Renal cortex interstitium (tissue), 11 donors: ENCODE measurements at regions not wholly inside any gene's neighbourhood (a gene's known extent, or its start where the extent isn't known, plus 50 kb on each side); places are given as distances from the start of the nearest gene placed in this dataset.

ENCODE experiments used
- DNase-seq, 11 donors: peaks; one replicate each; pipeline ENCODE4 v3.0.0-alpha.2; 2013; ENCODE audit warnings: low read depth in 9 of 11, low spot score in 4 of 11; ENCODE audit errors: extremely low read depth in 1 of 11

GRCh38 chr4:62288808-62289541, 1088.8 kb downstream of the ADGRL3 start:
- no peak for DNase-seq

DNA sequence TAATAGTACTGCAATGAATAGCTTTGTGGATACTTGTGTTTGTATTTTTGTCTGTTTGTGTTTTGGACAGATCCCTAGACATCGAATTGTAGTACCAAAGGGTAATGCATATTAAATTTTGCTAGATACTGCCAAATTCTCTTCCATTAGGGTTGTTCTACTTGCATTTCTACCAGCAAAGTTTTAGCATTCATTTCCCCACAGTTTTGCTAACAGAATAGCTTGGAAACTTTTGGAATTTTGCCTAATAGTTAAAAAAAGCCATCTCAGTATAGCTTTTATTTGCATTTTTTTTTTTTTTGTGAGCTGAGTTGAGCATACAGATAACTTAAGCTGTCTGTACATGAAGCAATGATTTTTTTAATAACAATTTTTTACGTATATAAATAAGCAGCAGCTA, 1084.9 kb downstream of the ADGRL3 start:
- DNase-seq: no peak

DNA sequence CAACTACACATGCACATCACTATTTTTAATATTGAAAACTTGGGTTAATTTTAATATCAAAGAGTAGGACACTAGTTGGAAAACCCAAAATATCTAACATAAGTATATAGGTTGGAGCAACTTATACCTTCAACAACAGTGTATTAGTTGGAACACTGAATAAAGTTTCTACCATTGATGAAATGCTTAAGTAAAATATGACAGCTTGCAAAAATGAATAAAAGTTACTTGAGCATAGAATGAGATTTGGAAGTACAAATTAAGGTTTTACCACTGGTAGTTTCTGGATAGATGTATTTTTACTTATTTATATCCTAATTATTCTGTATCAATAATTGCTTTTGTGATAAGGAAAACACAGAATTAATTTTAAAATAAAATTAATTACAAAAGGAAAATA, 1079.6 kb downstream of the ADGRL3 start:
- no peak for DNase-seq

DNA sequence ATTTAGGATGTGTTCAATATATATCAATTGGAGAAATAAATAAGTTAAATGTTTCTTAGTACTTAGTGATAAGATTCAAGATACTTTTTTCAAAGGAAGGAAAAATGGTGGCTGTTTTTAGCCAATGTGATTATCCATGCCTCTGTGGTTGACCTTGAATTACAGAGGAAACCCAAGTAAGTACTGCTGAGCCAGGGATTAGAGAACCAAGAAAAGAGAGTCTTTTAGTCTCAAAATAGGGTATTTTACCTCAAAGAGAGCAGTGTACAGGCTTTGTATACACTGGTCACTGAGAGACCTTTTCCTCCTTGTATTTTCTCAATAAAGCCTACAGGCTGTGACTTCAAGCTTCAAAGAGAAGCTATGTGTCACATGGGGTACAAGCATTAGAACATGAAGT, 1075.3 kb downstream of the ADGRL3 start:
- DNase-seq: no peak

DNA sequence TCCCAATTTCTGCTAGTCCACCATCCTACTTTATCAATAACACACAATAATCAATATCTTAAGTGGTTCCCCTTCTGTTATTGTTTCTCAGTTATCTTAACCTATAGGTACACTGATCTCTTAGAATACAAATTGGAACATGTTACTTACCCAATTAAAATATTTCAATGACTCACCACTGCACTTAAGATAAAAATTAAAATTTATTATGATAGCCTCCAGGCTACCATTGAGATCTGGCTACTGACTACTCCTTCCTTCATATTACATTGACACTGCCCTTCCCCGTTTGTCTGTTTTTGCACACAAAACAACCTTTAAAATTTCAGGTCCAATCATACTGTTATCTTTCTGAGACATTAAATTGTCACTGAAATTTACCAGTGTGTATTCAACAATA, 1074.7 kb downstream of the ADGRL3 start:
- DNase-seq: no peak

DNA sequence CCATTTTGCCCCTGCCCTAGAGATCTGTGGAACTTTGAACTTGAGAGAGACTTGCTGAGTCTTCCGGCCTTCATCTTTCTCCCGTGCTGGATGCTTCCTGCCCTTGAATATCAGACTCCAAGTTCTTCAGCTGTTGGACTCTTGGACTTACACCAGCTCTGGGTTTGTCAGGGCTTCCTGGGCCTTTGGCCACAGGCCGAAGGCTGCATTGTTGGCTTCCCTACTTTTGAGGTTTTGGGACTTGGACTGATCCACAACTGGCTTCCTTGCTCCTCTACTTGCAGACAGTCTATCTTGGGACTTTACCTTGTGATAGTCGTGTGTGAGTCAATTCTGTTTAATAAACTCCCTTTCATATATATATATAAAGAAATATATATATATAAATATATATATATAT, 1071.0 kb downstream of the ADGRL3 start:
- DNase-seq: no peak

GRCh38 chr4:62269918-62270317, 1069.8 kb downstream of the ADGRL3 start:
- no peak for DNase-seq

- no peak for DNase-seq
These were observed 1063.3 kb downstream of the ADGRL3 start for GRCh38 chr4:62263454-62263853.

- DNase-seq: no peak
These were observed 1062.5 kb downstream of the ADGRL3 start for GRCh38 chr4:62262676-62263075.

DNA sequence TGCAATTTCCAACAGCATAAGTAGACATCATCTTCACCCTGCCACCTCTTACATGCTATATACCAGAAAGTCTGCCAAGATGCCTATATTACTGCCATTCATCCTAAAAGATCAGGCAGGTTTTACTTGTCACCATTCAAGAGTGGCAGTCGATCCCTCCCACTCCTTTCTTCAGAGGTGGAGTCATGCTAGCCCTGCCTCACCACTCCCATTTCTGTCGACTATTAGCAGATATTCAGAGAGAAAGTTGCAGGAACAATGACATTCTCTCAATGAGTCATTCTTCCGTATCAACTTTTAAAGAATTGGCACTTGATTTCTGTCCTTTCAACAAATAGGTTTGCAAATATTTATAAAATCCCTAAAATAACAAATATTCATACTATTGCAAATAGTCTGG, 1060.1 kb downstream of the ADGRL3 start:
- no peak for DNase-seq

DNA sequence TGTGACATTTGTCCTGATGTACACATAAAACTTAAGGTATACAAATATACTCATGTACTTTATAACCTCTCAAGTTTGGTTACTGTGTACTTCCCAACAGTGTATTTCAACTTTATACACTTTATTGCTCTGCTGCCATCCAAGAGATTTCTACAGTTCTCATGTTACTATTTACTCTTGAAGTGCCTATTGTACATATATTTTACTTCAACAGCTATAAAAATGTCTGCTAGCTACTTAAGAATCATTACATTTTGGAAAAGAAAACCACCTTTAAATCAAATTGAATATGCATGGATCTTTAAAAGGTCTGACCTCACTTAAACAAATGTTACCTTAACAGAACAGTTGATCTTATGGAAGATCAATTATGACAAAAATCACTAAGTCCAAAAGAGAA, 1056.4 kb downstream of the ADGRL3 start:
- peak in 2 of 11 donors; percentile 18 to 23 for DNase-seq

DNA sequence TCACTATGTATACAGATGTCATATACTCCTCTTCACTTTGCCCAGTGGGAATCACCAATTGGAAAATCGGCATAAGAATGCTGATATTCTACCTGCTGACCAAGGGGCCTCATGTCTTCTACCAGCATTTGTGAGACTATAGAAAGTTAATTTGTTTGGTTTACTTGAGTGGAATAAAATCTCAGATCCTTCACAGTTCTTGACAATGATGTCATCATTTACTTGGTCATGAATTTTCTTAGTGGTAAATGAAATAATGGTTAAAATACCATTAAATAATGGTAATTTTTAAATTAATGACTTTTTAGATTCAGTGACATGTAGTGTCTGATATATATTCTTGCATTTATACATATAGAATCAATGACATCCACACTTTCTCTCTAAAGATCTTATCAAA, 1052.6 kb downstream of the ADGRL3 start:
- no peak for DNase-seq

DNA sequence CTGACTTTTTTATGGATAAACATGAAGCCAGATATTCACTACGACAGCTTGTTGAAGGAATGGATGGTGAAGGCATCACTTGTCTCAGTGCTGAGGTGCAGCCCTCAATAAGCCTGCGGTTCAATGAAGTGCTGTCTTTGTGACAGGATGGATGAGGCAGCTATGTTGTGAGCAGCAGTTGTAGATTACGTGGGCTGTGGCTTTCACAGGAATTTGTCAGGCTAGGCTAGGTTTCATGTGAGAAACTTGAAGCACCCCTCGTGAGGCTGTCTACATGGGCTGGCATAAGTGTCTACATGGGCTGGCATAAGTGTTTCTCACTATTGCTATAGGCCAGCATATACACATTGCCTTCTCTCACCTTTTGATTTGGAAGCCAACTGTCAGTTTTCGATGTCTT, 1050.0 kb downstream of the ADGRL3 start:
- DNase-seq: no peak

- DNase-seq: no peak
These were observed 1043.8 kb downstream of the ADGRL3 start for GRCh38 chr4:62243895-62244294.

DNA sequence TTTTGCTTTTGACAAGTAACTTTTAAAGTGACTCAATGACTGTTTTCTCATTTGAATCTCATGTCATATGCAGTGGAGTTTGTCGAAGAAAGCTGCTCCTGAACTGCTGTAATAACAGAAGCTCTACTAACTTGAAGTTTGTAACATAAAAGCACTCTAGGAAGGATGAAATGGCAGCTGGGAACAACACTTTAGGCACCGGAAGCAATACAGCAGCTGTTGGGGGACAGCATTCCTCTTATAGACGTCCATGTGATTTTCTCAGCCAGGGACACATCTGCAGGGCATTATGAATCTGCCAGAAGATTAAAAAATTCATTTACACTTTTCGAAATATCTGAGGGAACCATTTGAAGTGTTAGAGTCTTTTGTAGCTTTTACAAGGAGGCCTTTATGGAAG, 1035.8 kb downstream of the ADGRL3 start:
- no peak for DNase-seq

DNA sequence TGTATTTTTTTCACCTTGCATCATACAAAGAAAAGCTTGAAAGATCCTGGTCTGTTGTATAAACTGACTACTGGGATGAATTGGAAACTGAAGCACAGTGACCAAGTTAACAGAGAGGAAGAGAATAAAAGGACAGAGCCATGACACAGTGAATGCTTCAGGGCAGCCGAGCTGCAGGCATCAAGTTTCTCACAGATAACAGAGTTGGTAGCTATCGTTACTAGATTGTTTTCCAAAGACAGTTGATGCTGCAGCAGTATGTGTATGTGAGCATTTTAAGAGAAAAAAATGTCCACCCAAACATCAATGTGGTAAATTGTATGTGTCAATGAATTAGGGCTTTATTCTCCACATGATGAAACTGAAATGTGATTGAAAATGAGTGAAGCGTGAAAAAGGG, 1032.7 kb downstream of the ADGRL3 start:
- no peak for DNase-seq

DNA sequence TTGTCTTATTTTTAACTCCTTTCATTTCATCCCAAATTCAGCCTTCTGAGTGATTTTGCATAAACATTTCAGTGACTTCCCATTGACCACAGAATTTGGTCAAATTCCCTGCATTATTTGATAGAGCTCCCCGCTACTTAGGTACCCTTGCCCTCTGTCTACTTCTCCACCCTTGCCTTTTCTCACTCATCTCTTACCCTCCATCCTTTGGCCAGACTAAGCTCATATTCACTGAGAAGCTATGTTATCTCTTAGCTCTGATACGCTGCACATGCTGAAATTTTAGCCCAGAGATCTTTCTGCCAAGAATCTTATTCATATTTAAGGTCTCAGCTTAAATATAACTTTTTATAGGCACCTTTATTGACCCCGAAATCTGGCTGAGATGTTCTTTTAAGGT, 1031.9 kb downstream of the ADGRL3 start:
- no peak for DNase-seq

DNA sequence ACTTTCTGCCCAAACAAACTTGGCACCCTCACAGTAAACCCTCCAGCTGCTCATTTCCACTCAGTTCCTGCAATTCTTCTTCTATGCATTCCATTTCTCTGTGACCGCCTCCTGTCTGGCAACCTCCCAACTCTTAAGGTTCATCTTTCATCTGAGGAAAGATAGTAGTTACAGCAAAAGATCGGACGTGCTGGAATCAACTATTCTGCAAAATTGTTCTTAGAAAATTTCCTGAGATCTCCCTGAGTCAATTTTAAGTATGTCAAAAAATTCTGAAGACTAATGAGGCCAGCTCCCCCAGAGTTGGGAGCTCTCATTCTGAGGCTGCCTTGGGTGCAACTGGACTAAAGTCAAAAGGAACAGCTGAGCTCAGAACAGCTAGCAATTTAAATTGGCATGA, 1026.0 kb downstream of the ADGRL3 start:
- DNase-seq: no peak

DNA sequence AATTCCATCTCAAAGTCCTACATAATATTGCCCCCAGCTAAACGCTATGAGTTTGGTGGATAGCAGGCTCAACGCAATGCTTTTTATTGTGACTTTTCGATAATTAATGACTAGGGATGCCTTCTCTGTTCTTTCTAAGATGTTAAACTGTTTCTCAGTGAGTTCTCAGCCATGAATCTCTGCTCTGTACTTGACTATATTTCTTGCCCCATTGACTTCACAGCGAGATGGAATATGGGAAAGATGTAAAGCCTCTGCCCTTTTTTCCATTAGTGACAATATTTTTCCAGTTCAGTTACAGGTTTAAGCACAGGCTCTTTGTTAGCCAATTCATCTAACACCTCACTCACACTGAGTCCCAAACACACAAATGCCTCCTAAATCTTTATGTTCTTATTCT, 1022.0 kb downstream of the ADGRL3 start:
- DNase-seq: no peak

DNA sequence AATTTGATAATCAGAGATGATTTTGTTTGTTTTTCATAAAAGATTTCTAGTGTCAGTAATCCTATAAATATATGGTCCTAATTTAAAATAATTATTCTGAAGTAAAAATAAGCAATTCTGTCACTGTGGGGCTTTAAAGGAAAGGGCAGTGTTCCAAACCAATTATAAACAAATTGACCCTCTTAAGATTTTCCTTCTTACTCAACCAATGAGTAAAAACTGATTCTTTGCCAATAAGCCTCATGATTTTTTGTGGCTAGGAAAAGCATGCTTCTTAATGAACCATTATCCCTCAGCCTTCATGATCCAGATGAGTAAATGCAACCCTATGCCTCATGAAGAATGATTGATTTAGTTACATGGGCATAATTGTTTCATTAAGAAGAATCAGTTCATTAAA, 1010.4 kb downstream of the ADGRL3 start:
- no peak for DNase-seq

DNA sequence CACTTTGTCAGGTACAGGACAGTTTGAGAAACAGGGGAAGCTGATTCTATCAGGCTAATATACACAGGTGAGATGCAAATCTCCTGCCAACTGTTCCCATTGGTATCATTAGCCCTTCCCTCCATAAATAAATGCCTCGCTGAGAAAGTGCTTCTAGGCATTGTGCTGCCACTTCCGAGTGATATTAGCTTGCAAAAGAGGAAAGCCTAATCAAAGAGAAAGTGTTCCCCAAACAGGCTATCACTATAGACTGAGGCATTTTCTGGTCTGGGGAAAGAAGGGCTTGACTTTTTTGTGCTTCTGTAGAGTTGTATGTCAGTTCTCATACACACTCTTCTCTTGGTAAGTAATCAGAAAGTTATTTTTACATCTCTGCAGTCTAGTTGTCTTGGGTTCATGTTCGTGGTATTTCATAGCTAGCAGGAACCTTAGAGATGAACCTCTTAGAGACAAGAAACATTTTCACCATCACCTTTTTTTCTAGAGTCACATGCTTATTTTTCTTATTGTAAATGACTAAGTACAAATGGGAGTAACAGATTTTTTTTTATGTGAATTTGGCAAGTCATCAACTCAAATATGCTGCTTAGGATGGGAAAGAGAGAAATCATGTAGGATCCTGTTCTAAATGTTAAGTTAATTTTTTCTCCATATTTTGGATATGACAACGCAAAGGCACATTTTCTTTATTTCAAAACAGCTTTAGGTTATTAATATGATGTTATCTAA, 1009.8 kb downstream of the ADGRL3 start:
- DNase-seq: no peak
